Panc1 (cell line): ENCODE measurements at regions not wholly inside any gene's neighbourhood (a gene's known extent, or its start where the extent isn't known, plus 50 kb on each side); places are given as distances from the start of the nearest gene placed in this dataset.

Experiments used
- ATAC-seq: fragments of 200-7000 bp; cut with Tn5 transposase; 2 replicates; pipeline ENCODE4 v1.9.1; 2020; ENCODE audit warnings: mild to moderate bottlenecking, moderate library complexity
- BruUV-seq: library from RNA; stranded (reverse); fragments of 400-500 nt; replicated peaks from 2 replicates; lab custom pipeline; 2021; lab: Mats Ljungman, UMichigan
- CTCF ChIA-PET: fragments of 300-600 bp; sonication (Branson Sonifier 250); formaldehyde crosslinking; loops from one replicate; lab custom pipeline; 2022; ENCODE audit warnings: antibody characterized with exemption; lab: Charles Lee
- POLR2A ChIA-PET: fragments of 300-600 bp; sonication (Branson Sonifier 250); formaldehyde crosslinking; loops from one replicate; lab custom pipeline; 2022; ENCODE audit warnings: antibody characterized with exemption; lab: Charles Lee
- DNase-seq: peaks from one replicate; pipeline ENCODE4 v3.0.0-alpha.2; 2010; ENCODE audit warnings: low read depth, low spot score
- H3K27ac ChIP-seq: 2 replicates; pipeline ENCODE4 v1.5.1; 2011; ENCODE audit warnings: mild to moderate bottlenecking, low read length, inconsistent platforms
- H3K27me3 ChIP-seq: fragments of 200-500 bp; sonication (Bioruptor generic); 2 replicates; pipeline ENCODE4 v1.6.0; 2014; ENCODE audit warnings: low read length, inconsistent platforms; ENCODE audit not compliant: control insufficient read depth, insufficient read depth
- H3K36me3 ChIP-seq: fragments of 200-500 bp; sonication (Bioruptor generic); 2 replicates; pipeline ENCODE4 v1.5.1; 2014; ENCODE audit warnings: inconsistent platforms, mild to moderate bottlenecking, low read length, moderate library complexity; ENCODE audit not compliant: control insufficient read depth, insufficient read depth
- H3K4me1 ChIP-seq: 2 replicates; pipeline ENCODE4 v1.5.1; 2011; ENCODE audit warnings: inconsistent platforms, mild to moderate bottlenecking, low read length, moderate library complexity; ENCODE audit not compliant: control insufficient read depth, insufficient read depth
- H3K4me3 ChIP-seq, 2 experiments: 2 replicates each; pipeline ENCODE4 v1.5.1; 2011 to 2012; ENCODE audit warnings: low read depth in 2 of 2, low read length in 2 of 2, mild to moderate bottlenecking in 2 of 2, inconsistent platforms in 1 of 2, moderate library complexity in 1 of 2
- H3K9me3 ChIP-seq: fragments of 200-500 bp; sonication (Bioruptor generic); 2 replicates; pipeline ENCODE4 v1.5.1; 2014; ENCODE audit warnings: low read depth, mild to moderate bottlenecking, inconsistent platforms, low read length, moderate library complexity; ENCODE audit not compliant: control insufficient read depth, insufficient read depth
- CTCF ChIP-seq: fragments of 450-650 bp; IDR thresholded peaks from 2 replicates; pipeline ENCODE4 v1.5.1; 2017; ENCODE audit warnings: mild to moderate bottlenecking
- POLR2AphosphoS5 ChIP-seq: IDR thresholded peaks from 2 replicates; pipeline ENCODE4 v1.6.1; 2012; ENCODE audit warnings: mild to moderate bottlenecking, low read depth, low read length, moderate library complexity
- REST ChIP-seq, 2 experiments: IDR thresholded peaks; 2 replicates each; pipeline ENCODE4 v1.6.1; 2011 to 2012; ENCODE audit warnings: low read depth in 2 of 2, control low read depth in 1 of 2, low read length in 1 of 2, mild to moderate bottlenecking in 1 of 2, moderate library complexity in 1 of 2; ENCODE audit not compliant: insufficient read depth in 1 of 2
- SIN3A ChIP-seq: IDR thresholded peaks from 2 replicates; pipeline ENCODE4 v1.6.1; 2012; ENCODE audit warnings: low read depth, mild to moderate bottlenecking, low read length, moderate library complexity, borderline replicate concordance; ENCODE audit not compliant: insufficient read depth
- TCF7L2 ChIP-seq: IDR thresholded peaks from 2 replicates; pipeline ENCODE4 v1.6.1; 2011; ENCODE audit warnings: mild to moderate bottlenecking, low read depth, low read length, inconsistent platforms
- in situ Hi-C: cut with HindIII; loops from 2 replicates; pipeline ENCODE4 v1.10.0; 2016; ENCODE audit warnings: low sequenced_read_pairs, low pct_unique_long_range_greater_than_20kb
- intact Hi-C: fragments of 100-400 bp; cut with micrococcal nuclease; formaldehyde crosslinking; loops from one replicate; pipeline ENCODE4 v1.10.0; 2022; ENCODE audit not compliant: unreplicated experiment

- CTCF ChIA-PET, result no interaction called here
- Histone ChIP-seq H3K4me1 (no peaks in the 10 kb centered on the region), H3K4me3 (no peak overlapping the region), H3K27me3 (peaks cover 1% of the 10 kb centered on the region; the same call in 1 of the 2 replicates), H3K36me3 (no peaks in the 10 kb centered on the region), H3K27ac (no peak overlapping the region), H3K9me3 (no peaks in the 10 kb centered on the region)
- ATAC-seq (no peak), DNase-seq (no peak)
- BruUV-seq, result no TSS peak
- no peak for TF ChIP-seq REST (IDR thresholded peaks at IDR 0.05; ENCODE audit: insufficient read depth in 1 of 2, low read depth in 2 of 2, low read length in 1 of 2)
- no peak for TF ChIP-seq POLR2AphosphoS5
- no peak for TF ChIP-seq TCF7L2
- TF ChIP-seq CTCF, result no peak
- no peak for TF ChIP-seq SIN3A
- intact Hi-C loops, result no loop called here
- in situ Hi-C loops, result no loop called here
- POLR2A ChIA-PET, result no interaction called here
Measured at GRCh38 chr6:166763606-166764472, 136.8 kb upstream of the RPS6KA2 start.

- in situ Hi-C loops, result no loop called here
- POLR2A ChIA-PET, result no interaction called here
- H3K9me3 ChIP-seq, result no peaks in the 10 kb centered on the region
- H3K27ac ChIP-seq, result no peak overlapping the region
- intact Hi-C loops, result no loop called here
- no TSS peak for BruUV-seq
- no peaks in the 10 kb centered on the region for H3K4me1 ChIP-seq
- ATAC-seq, result no peak
- H3K27me3 ChIP-seq, result peaks cover 8% of the 10 kb centered on the region
- H3K36me3 ChIP-seq, result no peaks in the 10 kb centered on the region
- TF ChIP-seq TCF7L2, result no peak
- TF ChIP-seq POLR2AphosphoS5, result no peak
- no peak for TF ChIP-seq CTCF
- no peak for TF ChIP-seq SIN3A
- TF ChIP-seq REST (IDR thresholded peaks at IDR 0.05; ENCODE audit: insufficient read depth in 1 of 2, low read depth in 2 of 2, low read length in 1 of 2), result no peak
- CTCF ChIA-PET, result no interaction called here
- no peak overlapping the region for H3K4me3 ChIP-seq
- DNase-seq, result no peak
Measured at GRCh38 chr6:166761801-166762200, 134.8 kb upstream of the RPS6KA2 start.
